ENCODE measurements at regions not wholly inside any gene's neighbourhood (a gene's known extent, or its start where the extent isn't known, plus 50 kb on each side); places are given as distances from the start of the nearest gene placed in this dataset.

- no peaks in the 10 kb centered on the region for H3K79me1 ChIP-seq (ENCODE audit: insufficient read depth, low read depth, low read length, poor library complexity, severe bottlenecking)
- peaks cover 0 to 2% of the 10 kb centered on the region in 2 experiments; a peak in 1 of 5 replicates for H3K9me3 Mint-ChIP-seq
- H3K4ac ChIP-seq (ENCODE audit: low read depth, low read length): no peak overlapping the region
- H3K18ac ChIP-seq (ENCODE audit: insufficient read length, low read depth, low read length): no peak overlapping the region
- H3K4me1 Mint-ChIP-seq: peaks cover 29 to 31% of the 10 kb centered on the region in 2 experiments
- H3K27me3 ChIP-seq (ENCODE audit: insufficient read depth, low read length): no peaks in the 10 kb centered on the region
- H2AK5ac ChIP-seq (ENCODE audit: insufficient read length, low read length): no peak overlapping the region
- H3K9ac ChIP-seq (ENCODE audit: extremely low read depth, insufficient read length, low read length): no peak overlapping the region
- H4K91ac ChIP-seq (ENCODE audit: insufficient read length, low read depth, low read length): no peak overlapping the region
- no peaks in the 10 kb centered on the region for H3K4me1 ChIP-seq (ENCODE audit: insufficient read depth, low read length)
- H2BK5ac ChIP-seq (ENCODE audit: insufficient read length, low read length): no peak overlapping the region
- no peaks in the 10 kb centered on the region for H3K9me3 ChIP-seq (ENCODE audit: control insufficient read depth, low read depth, low read length)
- no peak overlapping the region for H2BK15ac ChIP-seq (ENCODE audit: low read depth, low read length)
- TF ChIP-seq CTCF (conservative IDR thresholded peaks at IDR 0.05): no peak
- no peaks in the 10 kb centered on the region for H4K20me1 ChIP-seq (ENCODE audit: control insufficient read depth, insufficient read depth, insufficient read length)
- no peak overlapping the region for H3K4me2 ChIP-seq (ENCODE audit: insufficient read depth, insufficient read length, low read length)
- H3K36me3 Mint-ChIP-seq (ENCODE audit: insufficient read depth in 1 of 3, low read depth in 3 of 3): no peaks in the 10 kb centered on the region; a peak in 1 of 7 replicates
- H3K27ac Mint-ChIP-seq: no peak overlapping the region
- no peak overlapping the region for H3T11ph ChIP-seq (ENCODE audit: low read length)
- no peak overlapping the region for H3K14ac ChIP-seq (ENCODE audit: insufficient read depth, low read length)
- H3K56ac ChIP-seq (ENCODE audit: insufficient read length, low read depth, low read length): no peak overlapping the region
- H3K23me2 ChIP-seq (ENCODE audit: insufficient read length, low read depth, low read length, poor library complexity, severe bottlenecking): no peaks in the 10 kb centered on the region
- no peak overlapping the region for H3K23ac ChIP-seq (ENCODE audit: insufficient read length, low read depth, low read length)
- H3K27me3 Mint-ChIP-seq (ENCODE audit: low read depth): peaks cover 2% of the 10 kb centered on the region
- no peak overlapping the region for H4K5ac ChIP-seq (ENCODE audit: insufficient read length, low read depth, low read length)
- no peak overlapping the region for H2AFZ ChIP-seq (ENCODE audit: low read length)
- no peak overlapping the region for H4K8ac ChIP-seq (replicated peaks; ENCODE audit: insufficient read length, low read depth, low read length)
- no peak overlapping the region for H3K27ac ChIP-seq (ENCODE audit: insufficient read length, low read depth, low read length)
- DNase-seq: no peak
- no CpG with 5 or more reads among the region's 2 CpGs for WGBS (ENCODE audit: extremely low coverage, insufficient read length, low lambda C conversion rate)
- H2BK12ac ChIP-seq (ENCODE audit: insufficient read length, low read depth, low read length): no peak overlapping the region
- H3K79me2 ChIP-seq (ENCODE audit: insufficient read depth, low read length): no peaks in the 10 kb centered on the region
- no peak overlapping the region for H2BK20ac ChIP-seq (ENCODE audit: low read depth, low read length, poor library complexity, severe bottlenecking)
- H3K4me3 Mint-ChIP-seq: no peak overlapping the region
- no peak overlapping the region for H2BK120ac ChIP-seq (ENCODE audit: low read depth, low read length, poor library complexity, severe bottlenecking)
These were observed 162.7 kb downstream of the LY86 start for GRCh38 chr6:6751266-6751596.
